SK-N-SH (cell line): ENCODE measurements at regions not wholly inside any gene's neighbourhood (a gene's known extent, or its start where the extent isn't known, plus 50 kb on each side); places are given as distances from the start of the nearest gene placed in this dataset.

Source experiments
- CTCF ChIA-PET: fragments of 300-600, 350-600 bp; formaldehyde crosslinking; extraction: SDS; loops from one replicate; lab custom pipeline; 2021; lab: Yijun Ruan, JAX
- POLR2A ChIA-PET: fragments of 350-600 bp; sonication (Branson Sonifier 250); formaldehyde crosslinking; extraction: SDS; loops from one replicate; lab custom pipeline; 2020; ENCODE audit warnings: antibody characterized with exemption, inconsistent platforms; lab: Yijun Ruan, JAX
- DNase-seq: peaks from one replicate; pipeline ENCODE4 v3.0.0; 2012
- H2AFZ ChIP-seq: fragments of 200-600 bp; sonication (generic); 2 replicates; pipeline ENCODE4 v1.8.1; 2016; ENCODE audit warnings: antibody characterized with exemption, mild to moderate bottlenecking, low read depth
- H3F3A ChIP-seq: fragments of 200-600 bp; sonication (generic); replicated peaks from 2 replicates; pipeline ENCODE3; 2016; ENCODE audit warnings: antibody characterized with exemption, mild to moderate bottlenecking; ENCODE audit not compliant: insufficient read depth
- H3K27ac ChIP-seq, 2 experiments: fragments of 200-500 bp in 1 of 2; fragments of 200-600 bp in 1 of 2; sonication (Bioruptor generic) in 1 of 2; sonication (generic), shearing (Covaris generic) in 1 of 2; 2 replicates each; pipeline versions ENCODE4 v1.5.1 to v1.6.1; 2014 to 2016; ENCODE audit warnings: low read depth in 2 of 2, inconsistent platforms in 1 of 2, low read length in 1 of 2, mild to moderate bottlenecking in 1 of 2, mixed read lengths in 1 of 2
- H3K27me3 ChIP-seq: fragments of 200-600 bp; sonication (generic), shearing (Covaris generic); 2 replicates; pipeline ENCODE4 v1.6.1; 2016; ENCODE audit warnings: mixed run types; ENCODE audit not compliant: insufficient read depth
- H3K36me3 ChIP-seq, 2 experiments: fragments of 200-500 bp in 1 of 2; fragments of 200-600 bp in 1 of 2; sonication (Bioruptor generic) in 1 of 2; sonication (generic) in 1 of 2; replicated peaks in 1 of 2; 2 replicates each; pipeline versions ENCODE3 to v1.5.1; 2014 to 2016; ENCODE audit warnings: low read length in 1 of 2, mild to moderate bottlenecking in 1 of 2; ENCODE audit not compliant: insufficient read depth in 2 of 2, control insufficient read depth in 1 of 2
- H3K4me1 ChIP-seq, 2 experiments: fragments of 200-500 bp in 1 of 2; fragments of 200-600 bp in 1 of 2; sonication (Bioruptor generic) in 1 of 2; sonication (generic), shearing (Covaris generic) in 1 of 2; 2 replicates each; pipeline versions ENCODE4 v1.5.1 to v1.6.1; 2014 to 2016; ENCODE audit warnings: low read depth in 1 of 2, low read length in 1 of 2, mixed run types in 1 of 2; ENCODE audit not compliant: insufficient read depth in 2 of 2, control insufficient read depth in 1 of 2
- H3K4me2 ChIP-seq: fragments of 200-600 bp; sonication (generic), shearing (Covaris generic); 2 replicates; pipeline ENCODE4 v1.6.1; 2017; ENCODE audit warnings: mixed run types
- H3K4me3 ChIP-seq, 2 experiments: fragments of 200-500 bp in 1 of 2; fragments of 200-600 bp in 1 of 2; sonication (Bioruptor generic) in 1 of 2; sonication (generic), shearing (Covaris generic) in 1 of 2; 2 replicates each; pipeline versions ENCODE4 v1.5.1 to v1.8.1; 2014 to 2016; ENCODE audit warnings: low read depth in 2 of 2, inconsistent platforms in 1 of 2, low read length in 1 of 2, mild to moderate bottlenecking in 1 of 2, mixed read lengths in 1 of 2, moderate library complexity in 1 of 2
- H3K79me2 ChIP-seq: fragments of 200-600 bp; sonication (generic); 2 replicates; pipeline ENCODE4 v1.8.1; 2017; ENCODE audit warnings: mild to moderate bottlenecking; ENCODE audit not compliant: insufficient read depth
- H3K9ac ChIP-seq: fragments of 200-600 bp; sonication (generic); 2 replicates; pipeline ENCODE4 v1.6.1; 2017; ENCODE audit warnings: mixed run types
- H3K9me2 ChIP-seq: fragments of 200-600 bp; sonication (generic); 2 replicates; pipeline ENCODE4 v1.6.1; 2017; ENCODE audit warnings: mixed run types
- H3K9me3 ChIP-seq: fragments of 200-600 bp; sonication (generic); 2 replicates; pipeline ENCODE4 v1.6.1; 2017; ENCODE audit warnings: mixed run types, mild to moderate bottlenecking, moderate library complexity
- H4K20me1 ChIP-seq: fragments of 200-600 bp; sonication (generic); 2 replicates; pipeline ENCODE4 v1.6.1; 2017; ENCODE audit warnings: mild to moderate bottlenecking, mixed run types; ENCODE audit not compliant: insufficient read depth
- CHD2 ChIP-seq: fragments of 150-350 bp; IDR thresholded peaks from 2 replicates; pipeline ENCODE4 v1.6.1; 2018; ENCODE audit warnings: low read length; ENCODE audit not compliant: partially characterized antibody
- ELF1 ChIP-seq: IDR thresholded peaks from 2 replicates; pipeline ENCODE4 v1.4.0; 2012
- EZH2phosphoT487 ChIP-seq: fragments of 200-600 bp; sonication (generic); IDR thresholded peaks from 2 replicates; pipeline ENCODE4 v1.6.1; 2017; ENCODE audit warnings: low read depth, mixed run types, mild to moderate bottlenecking, antibody characterized with exemption, moderate library complexity, borderline replicate concordance
- FOXM1 ChIP-seq: IDR thresholded peaks from 2 replicates; pipeline ENCODE4 v1.4.0; 2012; ENCODE audit warnings: low read depth, mild to moderate bottlenecking
- GATA2 ChIP-seq: sonication (generic); formaldehyde crosslinking; IDR thresholded peaks from 2 replicates; pipeline ENCODE4 v1.5.0; 2020; ENCODE audit warnings: mild to moderate bottlenecking, missing genetic modification reagents
- NFIC ChIP-seq: IDR thresholded peaks from 2 replicates; pipeline ENCODE4 v1.4.0; 2012; ENCODE audit warnings: borderline replicate concordance
- NRF1 ChIP-seq: IDR thresholded peaks from 2 replicates; pipeline ENCODE4 v1.6.1; 2012; ENCODE audit warnings: low read depth, mild to moderate bottlenecking, low read length
- PBX3 ChIP-seq: IDR thresholded peaks from 2 replicates; pipeline ENCODE4; 2012
- RAD21 ChIP-seq: IDR thresholded peaks from 2 replicates; pipeline ENCODE4 v1.6.1; 2012; ENCODE audit warnings: mild to moderate bottlenecking, low read length
- SIN3A ChIP-seq: IDR thresholded peaks from 2 replicates; pipeline ENCODE4 v1.6.1; 2012; ENCODE audit warnings: low read depth, mild to moderate bottlenecking, low read length, moderate library complexity, borderline replicate concordance
- SMC3 ChIP-seq: IDR thresholded peaks from 2 replicates; pipeline ENCODE4 v1.6.1; 2012; ENCODE audit warnings: low read depth, low read length, improper control_type of control experiment
- TAF1 ChIP-seq: IDR thresholded peaks from 2 replicates; pipeline ENCODE4 v1.6.1; 2012; ENCODE audit warnings: low read depth, mild to moderate bottlenecking, low read length, moderate library complexity, borderline replicate concordance
- TCF12 ChIP-seq: IDR thresholded peaks from 2 replicates; pipeline ENCODE4 v1.4.0; 2012
- WGBS: methylation state at CpG from one replicate; pipeline ENCODE4 v1.1.6; 2017; ENCODE audit warnings: low lambda C conversion rate; 5-methylcytosine and 5-hydroxymethylcytosine counted together
- TF ChIP-seq, protein P1 (sequence below): fragments of 150-350 bp; IDR thresholded peaks from 2 replicates; pipeline ENCODE4 v1.6.1; 2017; ENCODE audit warnings: antibody characterized with exemption, low read length, low read depth, borderline replicate concordance

- Histone ChIP-seq H3K79me2 (no peaks in the 10 kb centered on the region), H3K4me2 (peak overlapping the region; percentile 40), H4K20me1 (no peaks in the 10 kb centered on the region), H3K9me3 (peaks cover 5% of the 10 kb centered on the region; the same call in 1 of the 2 replicates), H3K27me3 (no peaks in the 10 kb centered on the region), H3K27ac (no peak overlapping the region), H3F3A (no peaks in the 10 kb centered on the region), H3K4me3 (peak overlapping the region; percentile 27 to 32; a peak in 3 of 4 replicates), H3K9me2 (no peaks in the 10 kb centered on the region), H2AFZ (peak overlapping the region; percentile 29; the same call in 1 of the 2 replicates), H3K9ac (no peak overlapping the region), H3K4me1 (no peaks in the 10 kb centered on the region; a peak in 1 of 4 replicates), H3K36me3 (no peaks in the 10 kb centered on the region)
- ChIA-PET CTCF (interaction anchor here (1.7 kb wide), 1 partner anchor 9 kb away, joined by 4 read pairs; no protein-coding TSS in a partner anchor), POLR2A (no interaction called here)
- 38% methylated on average over 6 of the region's 6 CpGs for WGBS
- TF ChIP-seq TCF12: peak; percentile 14; the same call in 1 of the 2 replicates
- no peak for TF ChIP-seq ELF1
- DNase-seq: no peak
Observed at GRCh38 chr6:71082033-71082650, 125.3 kb upstream of the B3GAT2 start.

DNA sequence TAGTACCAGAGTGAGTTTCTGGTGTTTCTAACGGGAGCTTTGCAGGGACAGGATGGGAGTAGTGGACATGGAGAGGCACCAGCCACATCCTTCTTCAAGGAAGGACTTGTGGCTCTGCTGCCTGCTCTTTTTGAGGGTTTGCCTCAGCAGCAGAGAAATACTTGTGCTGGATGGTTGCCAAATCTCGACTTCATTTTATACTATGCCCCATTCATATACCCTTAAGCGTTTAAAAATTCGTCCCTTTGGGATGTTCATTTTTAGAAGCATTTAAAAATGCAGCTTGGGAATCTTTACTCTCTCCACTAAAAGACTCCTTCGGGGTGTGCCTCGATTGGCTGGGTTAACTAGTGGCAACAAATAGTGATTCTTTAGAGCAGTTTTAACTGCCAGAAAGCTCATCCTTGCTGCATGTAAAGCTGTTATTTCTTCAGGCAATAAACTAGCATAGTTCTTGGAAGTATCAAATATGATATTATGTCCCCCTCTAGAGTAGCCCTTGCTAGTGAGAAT is 126.5 kb upstream of the B3GAT2 start:
- no peak overlapping the region for H3K4me3 ChIP-seq
- no peaks in the 10 kb centered on the region for H3K9me2 ChIP-seq
- no peaks in the 10 kb centered on the region for H3K9me3 ChIP-seq
- ChIA-PET POLR2A (no interaction called here), CTCF (no interaction called here)
- H3K4me1 ChIP-seq: no peaks in the 10 kb centered on the region; a peak in 1 of 4 replicates
- no peak overlapping the region for H3K27ac ChIP-seq
- no peaks in the 10 kb centered on the region for H3K79me2 ChIP-seq
- 56% methylated on average over 6 of the region's 6 CpGs for WGBS
- no peaks in the 10 kb centered on the region for H3F3A ChIP-seq
- no peaks in the 10 kb centered on the region for H3K27me3 ChIP-seq
- no peak overlapping the region for H3K9ac ChIP-seq
- H4K20me1 ChIP-seq: no peaks in the 10 kb centered on the region
- no peak overlapping the region for H2AFZ ChIP-seq
- TF ChIP-seq PBX3 (no peak), FOXM1 (no peak), NFIC (no peak), CHD2 (no peak), EZH2phosphoT487 (no peak), TAF1 (no peak), NRF1 (no peak), GATA2 (CRISPR knock-in tag) (no peak), TCF12 (no peak), SMC3 (no peak), SIN3A (no peak), RAD21 (no peak)
- TF ChIP-seq, protein P1, sequence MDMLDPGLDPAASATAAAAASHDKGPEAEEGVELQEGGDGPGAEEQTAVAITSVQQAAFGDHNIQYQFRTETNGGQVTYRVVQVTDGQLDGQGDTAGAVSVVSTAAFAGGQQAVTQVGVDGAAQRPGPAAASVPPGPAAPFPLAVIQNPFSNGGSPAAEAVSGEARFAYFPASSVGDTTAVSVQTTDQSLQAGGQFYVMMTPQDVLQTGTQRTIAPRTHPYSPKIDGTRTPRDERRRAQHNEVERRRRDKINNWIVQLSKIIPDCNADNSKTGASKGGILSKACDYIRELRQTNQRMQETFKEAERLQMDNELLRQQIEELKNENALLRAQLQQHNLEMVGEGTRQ: no peak
- H3K4me2 ChIP-seq: no peak overlapping the region
- no peaks in the 10 kb centered on the region for H3K36me3 ChIP-seq
- DNase-seq: no peak
